ENCODE measurements at regions not wholly inside any gene's neighbourhood (a gene's known extent, or its start where the extent isn't known, plus 50 kb on each side); places are given as distances from the start of the nearest gene placed in this dataset.

DNA sequence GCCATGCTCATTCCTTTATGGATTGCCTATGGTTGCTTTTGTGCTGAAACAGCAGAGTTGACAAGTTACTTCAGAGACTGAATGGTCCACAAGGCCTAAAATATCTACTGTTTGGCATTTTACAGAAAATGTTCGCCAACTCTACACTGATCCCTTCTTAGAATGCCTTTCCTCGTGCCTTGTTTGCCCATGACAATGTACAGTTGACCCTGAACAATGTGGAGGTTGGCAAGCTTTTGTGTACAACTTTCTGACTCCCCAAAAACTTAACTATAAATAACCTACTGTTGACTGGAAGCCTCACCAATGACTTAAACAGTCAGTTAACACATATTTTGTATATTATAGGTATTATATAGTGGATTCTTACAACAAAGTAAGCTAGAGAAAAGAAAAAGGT is 361.4 kb downstream of the EPHA4 start:
- DNase-seq (no peak), ATAC-seq (ENCODE audit: low read depth) (no peak)
- TF ChIP-seq, protein P1, sequence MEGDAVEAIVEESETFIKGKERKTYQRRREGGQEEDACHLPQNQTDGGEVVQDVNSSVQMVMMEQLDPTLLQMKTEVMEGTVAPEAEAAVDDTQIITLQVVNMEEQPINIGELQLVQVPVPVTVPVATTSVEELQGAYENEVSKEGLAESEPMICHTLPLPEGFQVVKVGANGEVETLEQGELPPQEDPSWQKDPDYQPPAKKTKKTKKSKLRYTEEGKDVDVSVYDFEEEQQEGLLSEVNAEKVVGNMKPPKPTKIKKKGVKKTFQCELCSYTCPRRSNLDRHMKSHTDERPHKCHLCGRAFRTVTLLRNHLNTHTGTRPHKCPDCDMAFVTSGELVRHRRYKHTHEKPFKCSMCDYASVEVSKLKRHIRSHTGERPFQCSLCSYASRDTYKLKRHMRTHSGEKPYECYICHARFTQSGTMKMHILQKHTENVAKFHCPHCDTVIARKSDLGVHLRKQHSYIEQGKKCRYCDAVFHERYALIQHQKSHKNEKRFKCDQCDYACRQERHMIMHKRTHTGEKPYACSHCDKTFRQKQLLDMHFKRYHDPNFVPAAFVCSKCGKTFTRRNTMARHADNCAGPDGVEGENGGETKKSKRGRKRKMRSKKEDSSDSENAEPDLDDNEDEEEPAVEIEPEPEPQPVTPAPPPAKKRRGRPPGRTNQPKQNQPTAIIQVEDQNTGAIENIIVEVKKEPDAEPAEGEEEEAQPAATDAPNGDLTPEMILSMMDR (IDR thresholded peaks at IDR 0.05), result no peak
- ChIA-PET CTCF (no interaction called here), POLR2A (no interaction called here)
- Mint-ChIP-seq H3K27me3 (no peaks in the 10 kb centered on the region), H3K36me3 (ENCODE audit: low read depth) (no peaks in the 10 kb centered on the region), H3K9me3 (no peaks in the 10 kb centered on the region), H3K4me3 (no peak overlapping the region), H3K4me1 (no peaks in the 10 kb centered on the region), H3K27ac (no peak overlapping the region)
- intact Hi-C loops (cut with micrococcal nuclease), result no loop called here

DNA sequence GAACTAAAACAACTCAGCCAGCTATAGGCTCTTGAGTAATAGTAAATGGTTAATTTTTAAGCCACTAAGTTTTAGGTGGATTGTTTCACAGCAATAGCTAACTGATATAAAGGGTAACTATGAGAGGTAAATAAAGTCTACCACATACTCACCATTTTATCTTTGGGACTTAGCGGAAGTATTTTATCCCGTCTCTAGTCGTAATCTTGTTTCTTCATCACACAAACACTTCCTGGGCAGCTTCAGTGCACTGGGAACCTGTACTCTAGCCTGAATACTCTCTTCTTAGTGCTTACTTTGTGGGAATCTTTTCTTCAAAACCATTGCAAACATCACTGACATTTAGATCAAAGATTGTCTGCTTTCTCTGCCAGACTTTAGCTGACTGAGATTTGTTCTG is 360.5 kb downstream of the EPHA4 start:
- CTCF ChIA-PET, result no interaction called here
- intact Hi-C loops (cut with micrococcal nuclease), result no loop called here
- H3K27me3 Mint-ChIP-seq, result no peaks in the 10 kb centered on the region

DNA sequence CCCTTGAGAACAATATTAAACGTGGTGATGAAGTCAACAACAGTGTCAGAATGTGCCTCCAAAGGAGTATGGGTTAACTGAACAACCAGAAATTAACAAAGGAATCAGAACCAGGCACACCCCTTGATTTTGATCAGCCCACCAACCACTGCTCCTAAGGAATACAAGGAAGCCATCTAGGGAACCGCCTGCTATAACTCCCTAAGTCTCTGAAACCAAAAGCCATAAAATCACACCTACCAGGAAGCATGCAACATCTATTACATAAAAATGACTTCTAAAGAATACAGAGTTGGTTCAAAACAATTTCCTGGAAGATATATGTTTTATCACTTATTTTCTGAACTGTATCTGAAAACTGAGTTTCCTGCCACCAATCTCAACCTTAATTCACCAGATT is 360.0 kb downstream of the EPHA4 start:
- TF ChIP-seq, protein P1 (IDR thresholded peaks at IDR 0.05), result no peak
- no peak overlapping the region for H3K4me3 Mint-ChIP-seq
- no peaks in the 10 kb centered on the region for H3K36me3 Mint-ChIP-seq (ENCODE audit: low read depth)
- CTCF ChIA-PET, result no interaction called here
- H3K4me1 Mint-ChIP-seq, result no peaks in the 10 kb centered on the region
- intact Hi-C loops (cut with micrococcal nuclease), result no loop called here
- ATAC-seq (ENCODE audit: low read depth), result no peak
- no peaks in the 10 kb centered on the region for H3K9me3 Mint-ChIP-seq
- no peak overlapping the region for H3K27ac Mint-ChIP-seq
- H3K27me3 Mint-ChIP-seq, result no peaks in the 10 kb centered on the region
- no peak for DNase-seq
- POLR2A ChIA-PET, result no interaction called here

More for the DNA sequence above, 360.5 kb downstream of the EPHA4 start:
- Mint-ChIP-seq H3K27ac (no peak overlapping the region), H3K9me3 (no peaks in the 10 kb centered on the region), H3K36me3 (ENCODE audit: low read depth) (no peaks in the 10 kb centered on the region), H3K4me1 (no peaks in the 10 kb centered on the region), H3K4me3 (no peak overlapping the region)
- POLR2A ChIA-PET, result no interaction called here
- no peak for ATAC-seq (ENCODE audit: low read depth)
- no peak for DNase-seq
- TF ChIP-seq, protein P1 (IDR thresholded peaks at IDR 0.05), result no peak

DNA sequence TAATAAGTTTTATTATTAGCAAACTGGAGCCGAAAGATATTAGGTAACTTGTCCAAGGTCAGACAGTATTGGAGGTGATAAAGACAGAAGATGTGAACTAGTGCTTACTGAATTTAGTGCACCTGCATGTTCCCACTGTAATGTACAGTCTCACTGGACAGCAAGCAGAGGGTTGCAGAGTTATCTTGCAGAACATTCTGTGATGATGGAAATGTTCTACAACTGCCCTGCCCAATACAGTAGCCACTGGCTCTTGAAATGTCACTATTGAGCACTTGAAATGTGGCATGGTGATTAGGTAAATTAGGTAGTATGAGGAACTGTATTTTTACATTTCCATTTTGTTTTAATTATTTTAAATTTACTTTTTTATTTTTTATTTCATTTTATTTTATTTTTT is 356.6 kb downstream of the EPHA4 start:
- ATAC-seq (ENCODE audit: low read depth) (no peak), DNase-seq (no peak)
- intact Hi-C loops (cut with micrococcal nuclease), result no loop called here
- H3K4me3 Mint-ChIP-seq, result no peak overlapping the region
- H3K4me1 Mint-ChIP-seq, result no peaks in the 10 kb centered on the region
- no peaks in the 10 kb centered on the region for H3K36me3 Mint-ChIP-seq (ENCODE audit: low read depth)
- no peak overlapping the region for H3K27ac Mint-ChIP-seq
- TF ChIP-seq, protein P1 (IDR thresholded peaks at IDR 0.05), result no peak
- CTCF ChIA-PET, result no interaction called here
- H3K9me3 Mint-ChIP-seq, result no peaks in the 10 kb centered on the region
- H3K27me3 Mint-ChIP-seq, result no peaks in the 10 kb centered on the region
- POLR2A ChIA-PET, result no interaction called here

DNA sequence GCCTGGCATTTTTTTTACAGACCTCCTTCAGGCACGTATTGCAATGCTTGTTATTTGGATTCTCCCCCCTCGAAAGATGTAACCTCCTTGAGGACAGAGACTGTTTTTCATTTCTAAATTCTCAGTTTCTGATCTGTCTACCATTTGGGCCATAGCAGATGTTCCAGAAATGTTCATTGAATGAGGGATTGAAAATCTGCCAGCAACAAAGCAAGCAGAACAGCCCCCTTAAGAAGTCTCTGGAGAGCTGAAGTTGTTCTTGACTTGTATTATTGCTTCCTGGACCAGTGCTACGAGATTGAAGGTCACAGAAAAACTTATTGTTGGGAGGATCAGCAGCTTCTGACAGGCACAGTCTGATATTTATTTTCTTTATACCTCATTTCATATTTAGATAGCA is 355.5 kb downstream of the EPHA4 start:
- H3K9me3 Mint-ChIP-seq, result no peaks in the 10 kb centered on the region
- TF ChIP-seq, protein P1 (IDR thresholded peaks at IDR 0.05), result no peak
- H3K4me1 Mint-ChIP-seq, result no peaks in the 10 kb centered on the region
- no peak overlapping the region for H3K27ac Mint-ChIP-seq
- H3K4me3 Mint-ChIP-seq, result no peak overlapping the region
- ChIA-PET POLR2A (no interaction called here), CTCF (no interaction called here)
- intact Hi-C loops (cut with micrococcal nuclease), result no loop called here
- no peak for DNase-seq
- no peaks in the 10 kb centered on the region for H3K36me3 Mint-ChIP-seq (ENCODE audit: low read depth)
- no peaks in the 10 kb centered on the region for H3K27me3 Mint-ChIP-seq
- ATAC-seq (ENCODE audit: low read depth), result no peak
